ENCODE measurements at regions not wholly inside any gene's neighbourhood (a gene's known extent, or its start where the extent isn't known, plus 50 kb on each side); places are given as distances from the start of the nearest gene placed in this dataset.

DNA sequence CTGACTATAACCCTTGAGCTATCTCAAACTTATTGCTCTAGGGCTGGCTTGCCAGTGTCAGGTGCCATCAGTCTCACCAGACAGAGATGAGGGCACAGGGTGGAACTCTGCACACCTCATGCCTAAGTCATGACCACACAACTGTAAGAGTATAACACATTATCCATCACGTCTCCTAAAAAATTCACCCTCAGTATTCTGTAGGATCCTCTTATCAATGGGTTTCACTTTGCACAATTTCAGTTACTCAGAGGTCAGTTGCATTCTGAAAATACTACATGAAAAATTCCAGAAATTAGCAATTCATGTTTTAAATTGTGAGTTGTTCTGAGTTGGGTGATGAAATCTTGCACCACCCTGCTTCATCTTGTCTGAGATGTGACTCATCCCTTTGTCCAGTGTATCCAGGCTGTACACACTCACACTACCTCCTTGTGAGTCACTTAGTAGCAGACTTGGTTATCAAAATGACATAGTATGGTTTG lies 690.9 kb upstream of the CDH18 start:
- H3K4me3 ChIP-seq (ENCODE audit: low read depth, low read length): no peak overlapping the region

DNA sequence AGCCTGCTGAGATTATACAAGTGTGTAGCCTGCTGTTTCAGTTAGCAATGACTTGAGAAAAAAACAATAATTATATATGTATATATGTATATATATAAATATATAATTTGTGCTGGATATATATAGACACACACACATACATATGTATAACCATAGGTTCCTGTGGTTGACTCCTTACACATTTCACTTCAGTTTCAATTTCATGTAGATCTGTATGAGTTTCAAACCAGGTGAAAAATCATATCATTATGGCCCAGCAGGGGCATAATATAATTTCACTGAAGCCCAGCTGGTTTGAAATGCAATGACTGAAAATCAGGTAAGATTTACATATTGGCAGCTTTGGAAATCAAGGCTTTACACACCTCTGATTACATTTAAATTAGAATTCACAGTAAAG lies 690.4 kb upstream of the CDH18 start:
- no peak overlapping the region for H3K4me3 ChIP-seq (ENCODE audit: low read depth, low read length)

DNA sequence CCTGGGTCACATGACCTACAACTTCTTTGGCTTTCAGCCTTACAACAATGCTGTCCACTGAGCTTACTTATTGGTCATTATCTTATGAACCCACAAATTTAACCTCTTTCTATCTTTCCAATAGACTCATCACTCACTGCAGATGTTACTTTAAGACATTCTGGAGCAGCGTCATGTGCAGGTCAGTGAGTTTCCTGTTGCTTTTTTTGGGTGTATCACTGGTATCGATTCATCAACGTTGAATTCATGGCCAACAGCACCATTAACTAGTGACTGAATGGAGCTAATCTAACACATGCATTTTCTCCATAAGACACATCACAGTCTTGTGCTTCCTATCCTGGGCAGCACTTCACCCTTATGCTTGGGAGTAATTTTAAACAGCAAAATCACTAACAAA lies 672.6 kb upstream of the CDH18 start:
- no peak overlapping the region for H3K4me3 ChIP-seq (ENCODE audit: low read depth, low read length)

DNA sequence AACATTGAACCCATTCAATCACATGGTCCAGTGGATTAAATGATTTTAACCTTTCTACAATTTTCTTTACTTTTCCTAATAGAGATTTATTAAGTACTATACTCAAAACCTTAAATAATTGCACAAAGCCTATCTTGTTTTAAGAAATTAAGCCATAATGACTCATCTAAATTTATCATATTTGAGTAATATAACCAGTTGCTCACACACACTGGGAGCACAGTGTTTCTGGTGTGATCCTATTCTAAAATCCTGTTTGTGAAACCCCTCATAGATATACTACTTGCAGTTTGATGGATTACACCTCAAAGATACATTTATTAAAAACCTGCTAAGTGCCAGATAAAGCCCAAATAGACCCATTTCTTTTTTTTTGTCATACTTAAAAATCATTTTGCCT lies 668.3 kb upstream of the CDH18 start:
- no peak overlapping the region for H3K4me3 ChIP-seq (ENCODE audit: low read depth, low read length)

DNA sequence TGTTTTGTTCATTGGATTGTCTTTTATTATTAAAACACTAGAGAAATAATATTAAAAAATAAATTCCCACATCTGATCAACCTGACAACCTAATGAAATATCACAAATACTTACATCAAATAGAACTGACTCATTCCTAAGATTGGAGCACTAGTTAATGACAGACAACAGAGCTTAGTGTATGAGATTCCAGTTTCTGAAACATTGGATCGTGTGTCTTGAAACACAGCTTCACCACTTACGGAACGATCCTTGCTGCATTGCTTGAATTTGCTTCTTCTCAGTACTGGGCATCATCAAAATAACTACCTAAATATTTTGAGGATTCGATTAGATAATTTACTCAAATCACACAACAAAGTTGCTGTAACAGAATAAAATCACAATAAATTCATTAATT lies 667.2 kb upstream of the CDH18 start:
- H3K4me3 ChIP-seq (ENCODE audit: low read depth, low read length): no peak overlapping the region

DNA sequence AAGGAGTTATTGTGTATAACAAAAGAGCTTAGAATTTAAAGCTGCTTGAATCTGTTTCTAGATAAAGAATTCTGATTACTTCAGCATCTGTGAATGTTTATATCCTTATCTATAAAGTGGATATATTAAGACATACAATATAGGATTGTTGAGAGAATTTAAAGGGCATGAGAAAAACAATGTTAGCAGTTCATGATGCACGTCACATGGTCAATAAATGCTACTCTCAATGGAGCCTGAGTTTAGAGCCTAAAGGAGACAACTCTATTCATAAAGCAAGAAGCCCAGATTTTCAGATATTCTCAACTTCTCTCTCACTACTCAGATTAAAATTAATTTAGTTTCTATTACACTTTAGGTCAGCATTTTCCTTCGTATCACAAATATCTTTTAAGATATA lies 666.7 kb upstream of the CDH18 start:
- no peak overlapping the region for H3K4me3 ChIP-seq (ENCODE audit: low read depth, low read length)

DNA sequence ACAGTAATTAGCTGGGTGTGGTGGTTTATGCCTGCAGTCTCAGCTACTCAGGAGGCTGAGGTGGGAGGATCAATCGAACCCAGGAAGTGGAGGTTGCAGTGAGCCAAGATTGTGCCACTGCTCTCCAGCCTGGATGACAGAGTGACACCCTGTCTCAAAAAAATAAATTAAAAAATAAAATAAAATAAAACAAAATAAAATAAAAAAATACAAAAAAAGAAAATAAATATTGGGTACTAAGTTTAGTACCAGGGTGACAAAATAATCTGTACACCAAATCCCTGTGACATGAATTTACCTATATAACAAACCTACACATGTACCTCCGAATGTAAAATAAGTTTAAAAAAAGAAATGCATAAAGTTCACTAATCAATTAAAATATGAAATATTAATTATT lies 666.0 kb upstream of the CDH18 start:
- H3K4me3 ChIP-seq (ENCODE audit: low read depth, low read length): no peak overlapping the region

DNA sequence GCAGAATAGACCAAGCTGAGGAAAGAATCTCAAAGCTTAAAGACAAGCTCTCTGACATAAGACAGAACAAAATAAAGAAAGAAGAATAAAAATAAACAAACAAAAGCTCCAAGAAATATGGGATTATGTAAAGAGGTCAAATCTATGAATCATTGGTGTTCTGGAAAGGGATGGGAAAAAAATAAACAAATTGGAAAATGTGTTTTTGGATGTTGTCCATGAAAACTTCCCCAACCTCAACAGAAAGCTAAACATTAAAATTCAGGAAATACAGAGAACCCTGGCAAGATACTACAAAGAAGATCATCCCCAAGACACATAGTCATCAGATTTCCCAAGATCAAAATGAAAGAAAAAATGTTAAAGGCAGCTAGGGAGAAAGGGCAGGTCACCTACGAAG lies 662.0 kb upstream of the CDH18 start:
- H3K4me3 ChIP-seq (ENCODE audit: low read depth, low read length): no peak overlapping the region

DNA sequence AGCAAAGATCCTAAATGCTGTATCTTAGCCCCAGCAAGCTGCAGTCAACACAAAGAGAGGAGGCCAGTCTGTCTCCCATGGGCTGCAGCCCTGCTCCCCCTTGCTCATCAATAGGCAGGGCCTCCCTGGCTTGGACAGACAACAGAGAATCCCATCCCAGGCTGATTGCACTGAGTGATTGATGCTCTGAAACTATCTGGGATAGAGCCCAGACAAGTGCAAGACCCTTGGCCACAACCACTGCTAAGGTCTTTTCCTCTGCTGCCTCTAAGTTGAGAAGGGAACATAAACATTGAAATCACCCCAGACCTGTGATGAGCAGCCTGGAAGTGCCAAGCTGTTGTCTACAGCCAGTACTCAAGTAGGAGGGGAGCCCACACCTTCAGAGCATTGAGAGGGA lies 661.0 kb upstream of the CDH18 start:
- H3K4me3 ChIP-seq (ENCODE audit: low read depth, low read length): no peak overlapping the region

DNA sequence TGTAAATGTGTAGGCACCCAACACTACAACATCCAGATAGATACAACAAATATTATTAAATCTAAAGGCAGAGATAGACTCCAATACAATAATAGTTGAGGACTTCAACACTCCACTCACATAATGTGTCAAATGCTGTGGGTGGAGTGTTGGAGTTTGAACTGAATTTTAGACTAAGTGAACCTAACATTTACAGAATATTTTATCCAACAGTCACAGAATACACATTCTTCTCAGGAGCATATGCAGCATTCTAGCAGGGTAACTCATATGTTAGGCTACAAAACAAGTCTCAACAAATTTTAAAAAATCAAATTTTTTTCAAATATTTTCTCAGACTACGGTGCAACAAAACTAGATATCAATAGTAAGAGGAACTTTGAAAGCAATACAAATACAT lies 648.7 kb upstream of the CDH18 start:
- H3K4me3 ChIP-seq (ENCODE audit: low read depth, low read length): no peak overlapping the region

DNA sequence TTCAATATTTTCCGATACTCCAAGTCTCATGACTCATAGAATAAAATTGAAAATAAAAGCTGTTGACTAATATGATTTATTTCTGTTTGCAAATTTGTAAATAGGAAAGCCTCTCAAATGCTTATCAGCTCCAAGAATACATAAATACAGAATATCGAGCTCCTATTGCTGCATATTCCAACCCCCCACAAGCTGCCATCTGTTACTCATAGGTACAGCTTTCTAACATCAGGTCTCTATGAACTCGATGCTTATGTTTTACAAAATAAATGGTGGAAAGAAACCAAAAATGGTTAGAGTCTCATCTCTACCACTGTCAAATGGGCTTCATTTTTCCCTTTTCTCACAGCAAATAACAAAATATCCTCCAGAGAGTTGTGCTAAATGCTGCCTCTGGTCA lies 631.6 kb upstream of the CDH18 start:
- no peak overlapping the region for H3K4me3 ChIP-seq (ENCODE audit: low read depth, low read length)

DNA sequence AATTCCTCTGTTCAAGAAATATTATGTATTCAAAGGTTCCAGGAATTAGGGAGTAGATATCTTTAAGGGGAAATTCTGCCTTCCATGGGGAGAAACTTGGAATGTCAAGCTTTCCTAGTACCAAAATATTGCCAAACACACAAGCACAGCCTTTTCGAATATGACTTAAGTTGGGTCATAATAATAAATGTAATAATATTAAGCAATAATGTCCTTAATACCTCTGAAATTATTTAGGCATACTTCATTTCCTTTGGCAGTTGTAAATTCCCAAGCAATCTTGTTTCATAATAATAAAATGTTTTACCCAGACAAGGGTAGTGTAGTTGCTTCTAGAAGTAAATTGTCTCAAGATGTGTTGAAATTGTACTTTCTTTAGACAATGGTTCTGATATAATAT lies 630.3 kb upstream of the CDH18 start:
- no peak overlapping the region for H3K4me3 ChIP-seq (ENCODE audit: low read depth, low read length)

DNA sequence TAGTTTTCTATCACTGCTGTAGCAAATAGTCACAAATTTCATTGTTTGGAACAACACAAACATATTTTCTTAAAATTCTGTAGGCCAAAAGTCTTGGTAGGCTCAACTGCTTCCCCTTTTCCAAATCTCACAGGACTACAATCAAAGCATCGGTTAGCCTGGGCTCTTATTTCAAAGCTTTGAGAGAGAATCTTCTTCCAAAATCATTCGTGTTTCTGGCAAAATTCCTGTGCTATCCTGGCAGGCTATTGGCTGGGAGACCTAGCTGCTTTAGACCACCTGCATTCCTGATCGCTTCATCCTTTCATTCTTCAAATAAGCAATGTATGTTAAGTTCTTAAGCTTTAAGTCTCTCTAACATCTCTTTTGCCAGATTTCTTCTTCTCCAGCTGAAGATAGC lies 629.8 kb upstream of the CDH18 start:
- no peak overlapping the region for H3K4me3 ChIP-seq (ENCODE audit: low read depth, low read length)

DNA sequence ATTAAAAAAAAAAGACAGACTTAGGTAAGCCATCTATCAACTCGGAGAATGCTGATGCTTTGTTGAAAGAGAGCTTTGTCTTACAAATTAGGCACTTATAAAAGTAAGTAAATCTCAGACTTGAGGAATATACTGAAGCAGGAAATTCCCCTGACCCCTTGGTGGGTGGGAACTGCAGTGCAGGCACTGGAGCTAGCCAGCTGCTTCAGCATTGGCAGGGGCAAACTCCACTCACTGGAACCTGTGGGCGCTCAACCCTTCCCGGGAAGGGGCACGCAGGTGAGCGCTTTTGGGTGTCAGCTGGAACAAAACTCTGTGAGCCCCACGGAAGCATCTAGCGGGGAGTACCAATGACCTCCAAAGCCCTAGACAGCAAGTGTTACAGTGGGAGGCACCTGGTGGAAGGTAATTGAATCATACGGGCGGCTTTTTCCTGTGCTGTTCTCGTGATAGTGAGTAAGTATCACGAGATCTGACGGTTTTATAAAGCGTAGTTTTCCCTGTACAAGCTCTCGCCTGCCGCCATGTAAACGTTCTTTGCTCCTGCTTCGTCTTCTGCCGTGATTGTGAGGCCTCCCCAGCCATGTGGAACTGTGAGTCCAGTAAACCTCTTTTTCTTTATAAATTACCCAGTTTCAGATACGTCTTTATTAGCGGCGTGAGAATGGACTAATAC lies 628.0 kb upstream of the CDH18 start:
- H3K4me3 ChIP-seq (ENCODE audit: low read depth, low read length): no peak overlapping the region

DNA sequence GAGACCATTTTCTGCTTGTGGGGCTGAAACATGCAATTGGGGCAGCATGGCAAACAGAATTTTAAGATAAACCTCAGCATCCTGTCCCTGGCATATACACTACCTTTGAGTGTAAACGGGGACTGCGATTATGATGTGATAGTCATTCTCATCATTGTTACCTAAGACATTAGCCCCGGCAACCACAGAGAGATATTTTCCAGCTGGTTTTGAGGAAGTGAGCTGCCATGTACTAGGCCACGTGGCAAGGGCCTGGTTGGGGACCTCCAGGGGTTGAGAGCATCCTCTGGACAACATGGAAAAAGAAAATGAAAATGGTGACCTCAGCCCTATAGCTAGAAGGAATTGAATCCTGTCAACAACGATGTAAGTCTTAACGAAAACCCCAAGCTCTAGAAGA lies 623.6 kb upstream of the CDH18 start:
- no peak overlapping the region for H3K4me3 ChIP-seq (ENCODE audit: low read depth, low read length)

DNA sequence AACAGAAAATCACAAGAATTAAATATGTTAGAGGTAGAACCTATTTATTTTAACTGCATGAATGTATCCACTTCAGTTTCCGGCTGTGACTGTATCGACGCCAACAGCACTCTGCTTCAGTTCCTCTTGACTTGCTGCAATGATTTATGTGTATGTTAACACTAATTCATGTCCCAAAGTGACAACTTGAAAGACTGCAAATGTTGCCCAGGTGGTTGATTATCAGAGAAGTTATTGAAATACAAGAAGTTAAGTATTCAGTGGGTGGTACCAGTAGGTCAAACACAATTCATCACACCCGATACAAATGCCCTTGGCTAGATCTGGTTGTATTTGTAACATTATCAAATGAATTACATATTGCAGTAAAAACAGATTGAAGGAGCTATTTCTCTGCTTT lies 622.7 kb upstream of the CDH18 start:
- H3K4me3 ChIP-seq (ENCODE audit: low read depth, low read length): no peak overlapping the region

DNA sequence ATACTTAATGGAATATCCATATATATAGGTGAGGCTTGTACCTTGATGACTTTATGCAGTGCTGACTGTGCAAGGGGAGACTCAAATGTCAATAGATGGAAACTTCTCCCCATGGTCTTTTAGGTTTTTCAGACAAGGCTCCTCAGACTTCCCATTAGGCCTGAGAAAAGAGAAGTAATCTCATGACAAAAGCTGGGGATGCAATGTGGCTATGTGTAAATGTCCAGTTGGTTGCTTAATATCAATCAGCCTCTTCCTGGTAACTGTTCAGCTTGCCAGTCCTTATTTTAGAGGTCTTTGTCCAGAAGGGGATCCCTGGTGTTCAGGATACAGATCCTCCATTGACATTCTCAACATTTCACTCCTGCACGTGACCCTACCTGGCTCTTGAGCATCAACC lies 621.1 kb upstream of the CDH18 start:
- H3K4me3 ChIP-seq (ENCODE audit: low read depth, low read length): no peak overlapping the region

DNA sequence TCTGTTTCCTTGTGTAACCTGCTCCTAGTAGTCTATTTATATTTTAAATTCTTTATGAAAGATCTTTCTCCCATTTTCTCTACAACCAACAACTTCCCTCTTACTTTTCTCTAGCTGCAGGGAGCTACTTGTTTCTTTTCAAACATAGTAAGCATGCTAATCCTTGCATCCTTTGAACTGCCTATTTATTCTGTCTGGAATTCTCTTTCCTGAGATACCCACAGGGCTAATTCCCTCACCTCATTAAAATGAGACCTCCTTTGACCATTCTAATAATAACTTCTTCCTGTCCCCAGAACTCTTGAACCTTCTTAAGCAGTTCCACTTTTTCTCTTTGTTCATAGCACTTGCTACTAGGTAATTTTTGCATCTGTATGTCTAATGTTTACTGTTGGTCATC lies 620.6 kb upstream of the CDH18 start:
- no peak overlapping the region for H3K4me3 ChIP-seq (ENCODE audit: low read depth, low read length)

DNA sequence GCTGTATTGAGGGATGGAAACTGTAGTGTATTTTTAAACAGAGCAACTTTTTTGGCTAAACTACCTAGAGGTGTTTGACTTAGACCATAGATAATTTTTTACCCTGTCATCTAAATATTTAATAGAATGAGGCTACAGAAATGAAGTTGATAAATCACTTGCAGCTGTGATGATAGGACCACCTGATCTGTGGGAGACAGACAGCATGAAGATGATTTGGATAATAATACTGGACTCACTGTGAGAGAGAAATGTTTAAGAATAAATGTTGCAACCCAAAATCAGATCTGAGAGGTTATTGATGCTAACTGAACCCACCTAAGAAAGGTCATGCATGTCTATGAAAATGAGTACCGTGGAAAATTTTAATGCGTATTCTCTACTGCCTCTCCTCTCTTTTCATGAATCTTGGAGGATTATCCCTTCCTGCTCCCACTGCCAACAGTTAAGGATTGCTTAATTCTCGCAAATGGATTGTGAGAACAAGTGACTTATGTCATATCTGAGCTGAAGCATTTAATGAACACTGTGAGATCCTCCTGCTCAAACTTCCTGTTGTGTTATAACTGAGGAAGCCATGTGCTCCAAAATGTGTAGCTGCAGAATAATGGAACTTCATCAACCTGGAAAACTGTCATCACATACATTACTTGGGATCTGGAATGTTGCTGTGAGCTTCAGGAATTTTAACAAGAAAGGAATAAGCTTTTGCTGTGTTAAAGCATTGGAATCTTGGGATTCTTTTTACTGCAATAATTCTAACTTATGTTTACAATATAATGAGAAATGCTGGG lies 617.9 kb upstream of the CDH18 start:
- no peak overlapping the region for H3K4me3 ChIP-seq (ENCODE audit: low read depth, low read length)

DNA sequence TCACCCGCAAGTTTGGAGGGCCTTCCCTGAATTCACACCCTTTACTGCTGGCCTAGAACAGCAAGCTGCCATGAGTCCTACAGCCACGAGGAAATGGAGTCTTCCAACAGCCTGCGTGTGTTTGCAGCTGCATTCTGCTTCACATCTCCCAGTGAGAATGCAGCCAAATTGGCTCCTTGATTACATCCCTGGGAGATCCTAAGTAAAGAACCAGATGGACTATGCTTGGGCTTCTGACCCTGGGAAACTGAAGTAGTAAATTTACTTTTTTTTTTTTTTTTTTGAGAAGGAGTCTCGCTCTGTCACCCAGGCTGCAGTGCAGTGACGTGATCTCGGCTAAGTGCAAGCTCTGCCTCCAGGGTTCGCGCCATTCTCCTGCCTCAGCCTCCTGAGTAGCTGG lies 617.0 kb upstream of the CDH18 start:
- H3K4me3 ChIP-seq (ENCODE audit: low read depth, low read length): no peak overlapping the region

DNA sequence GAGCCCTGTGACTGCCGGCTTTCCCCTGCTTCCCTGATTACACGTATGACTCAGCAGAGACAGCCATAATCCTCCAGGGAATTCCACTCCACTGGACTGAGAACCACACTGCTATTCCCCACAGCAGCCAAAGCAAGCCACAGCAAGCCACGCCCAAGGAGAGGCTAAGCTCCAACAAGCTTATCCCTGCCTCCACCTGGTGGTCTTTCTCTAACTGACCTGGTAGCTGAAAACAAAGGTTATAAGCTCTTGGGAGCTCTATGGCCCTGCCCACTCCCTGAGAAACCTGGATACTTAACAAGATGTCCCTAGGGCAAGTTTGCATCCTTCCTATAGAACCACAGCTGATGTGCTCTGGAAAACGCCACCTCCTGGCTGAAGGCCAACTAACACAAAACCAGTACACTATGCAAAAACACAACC lies 613.7 kb upstream of the CDH18 start:
- H3K4me3 ChIP-seq (ENCODE audit: low read depth, low read length): no peak overlapping the region

DNA sequence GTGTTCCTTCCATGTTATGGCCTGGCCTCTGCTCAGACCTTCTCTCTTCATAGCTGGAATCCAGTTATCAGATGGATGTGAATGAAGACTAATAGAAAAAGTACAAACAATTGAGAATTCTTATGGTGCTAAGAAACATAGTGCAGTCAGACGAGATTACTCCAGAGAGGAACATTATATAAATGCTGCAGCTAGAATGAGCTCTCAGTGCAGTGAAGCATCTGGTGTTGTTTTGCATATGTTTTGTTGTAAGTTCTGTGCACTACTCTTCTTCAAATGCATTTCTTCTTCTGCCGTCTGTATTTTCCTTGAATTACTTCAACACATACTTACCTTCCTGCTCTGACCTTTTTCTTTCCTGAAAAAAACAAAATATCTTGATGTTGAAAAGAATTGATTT lies 602.4 kb upstream of the CDH18 start:
- H3K4me3 ChIP-seq (ENCODE audit: low read depth, low read length): no peak overlapping the region

DNA sequence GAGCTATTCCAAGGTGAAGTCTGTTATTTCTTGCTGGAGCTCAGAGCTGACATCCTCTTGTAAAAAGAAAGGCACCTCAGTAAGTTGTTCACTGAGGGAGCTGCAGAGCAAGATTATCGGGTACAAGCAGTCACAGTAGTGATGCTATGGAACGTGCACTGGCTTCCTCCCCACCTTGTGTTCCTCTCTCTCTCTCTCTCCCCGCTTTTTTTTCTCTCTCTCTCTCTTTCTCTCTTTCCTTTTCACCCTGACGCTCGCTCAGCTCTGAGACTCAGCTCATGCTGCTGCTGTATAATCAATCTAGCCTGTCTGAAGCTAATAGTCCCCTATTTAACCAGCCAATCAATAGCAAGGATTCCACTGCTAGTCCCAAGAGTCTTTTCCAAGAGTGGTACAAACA lies 587.6 kb upstream of the CDH18 start:
- H3K4me3 ChIP-seq (ENCODE audit: low read depth, low read length): no peak overlapping the region
